Suprapubic skin (tissue), 3 donors: ENCODE measurements at regions not wholly inside any gene's neighbourhood (a gene's known extent, or its start where the extent isn't known, plus 50 kb on each side); places are given as distances from the start of the nearest gene placed in this dataset.

ENCODE experiments used
- CTCF ChIP-seq, 2 donors: fragments of 200-600 bp in 1 of 2; fragments of 450-650 bp in 1 of 2; sonication (generic) in 1 of 2; IDR thresholded peaks; one replicate each; pipeline ENCODE4 v1.5.1; 2016 to 2019; ENCODE audit warnings: antibody characterized with exemption in 2 of 2, mild to moderate bottlenecking in 1 of 2, moderate library complexity in 1 of 2
- POLR2A ChIP-seq, 2 donors: fragments of 450-650 bp; IDR thresholded peaks; one replicate each; pipeline ENCODE4 v1.6.1; 2017; ENCODE audit warnings: antibody characterized with exemption in 2 of 2, mild to moderate bottlenecking in 2 of 2, moderate library complexity in 2 of 2

- TF ChIP-seq CTCF (IDR thresholded peaks at IDR 0.05) = no peak
- TF ChIP-seq POLR2A (IDR thresholded peaks at IDR 0.05) = no peak
Observed at GRCh38 chr7:19307554-19307953, 162.3 kb upstream of the FERD3L start.
